Mesothelial cell of epicardium (in vitro differentiated cells): ENCODE measurements at regions not wholly inside any gene's neighbourhood (a gene's known extent, or its start where the extent isn't known, plus 50 kb on each side); places are given as distances from the start of the nearest gene placed in this dataset.
A peak's percentile ranks its signal among the peaks of the same experiment; 100 is the strongest.

ENCODE experiments used
- DNase-seq, 2 experiments: peaks; one replicate each; pipeline ENCODE4 v3.0.0; 2021; ENCODE audit warnings: low spot score in 2 of 2; ENCODE audit not compliant: unreplicated experiment in 2 of 2
- H3K27ac Mint-ChIP-seq: 2 replicates; pipeline ENCODE4 v1.8.0; 2021; ENCODE audit warnings: mixed read lengths
- H3K27me3 Mint-ChIP-seq: 2 replicates; pipeline ENCODE4 v1.8.0; 2021; ENCODE audit warnings: low read depth, mixed read lengths
- H3K36me3 Mint-ChIP-seq: 2 replicates; pipeline ENCODE4 v1.8.0; 2021; ENCODE audit warnings: mixed read lengths
- H3K4me1 Mint-ChIP-seq: 2 replicates; pipeline ENCODE4 v1.8.0; 2021; ENCODE audit warnings: mixed read lengths
- H3K4me3 Mint-ChIP-seq: 2 replicates; pipeline ENCODE4 v1.8.0; 2021; ENCODE audit warnings: mild to moderate bottlenecking, moderate library complexity, mixed read lengths
- H3K9me3 Mint-ChIP-seq: 2 replicates; pipeline ENCODE4 v1.8.0; 2021; ENCODE audit warnings: mixed read lengths
- TF ChIP-seq, protein P1 (sequence below): fragments of 200-600 bp; sonication (generic); IDR thresholded peaks from one replicate; pipeline ENCODE4 v1.5.0; 2021; ENCODE audit warnings: antibody characterized with exemption; ENCODE audit not compliant: unreplicated experiment

DNA sequence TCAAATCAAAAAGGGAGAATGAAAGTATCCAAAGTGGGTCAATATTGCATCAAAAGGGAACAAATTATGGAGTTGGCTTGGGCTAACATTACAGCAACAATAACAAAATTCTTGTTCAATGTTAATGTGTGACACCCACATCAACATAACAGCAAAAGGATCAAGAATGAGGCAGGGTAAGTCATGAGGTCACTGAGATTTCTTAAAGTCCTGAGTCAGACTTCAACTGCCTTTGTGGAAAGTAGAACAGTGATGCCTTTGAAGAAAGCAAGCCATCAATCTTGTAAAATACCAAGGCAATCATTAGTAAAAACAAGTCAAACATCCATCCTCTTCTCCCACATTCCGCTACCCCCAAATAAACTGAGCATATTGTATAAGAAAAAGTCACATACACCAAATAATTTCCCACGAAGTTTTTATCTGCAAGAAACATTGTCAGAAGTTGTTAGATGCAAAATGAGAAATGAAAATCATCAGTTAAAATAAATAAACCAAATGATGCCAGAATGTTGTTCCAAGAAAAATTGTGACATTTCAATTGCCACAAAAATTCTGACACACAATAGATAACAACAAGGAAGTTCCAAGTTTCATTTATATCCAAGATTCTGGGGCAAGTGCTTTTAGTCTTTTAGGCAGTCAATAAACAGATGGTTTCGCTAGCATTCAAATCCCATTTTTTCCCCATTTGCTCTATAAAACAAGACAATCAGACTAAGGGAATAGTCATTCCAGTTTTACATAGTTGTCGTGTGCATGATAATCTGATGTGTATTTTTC lies 216.1 kb upstream of the SETBP1 start:
- Mint-ChIP-seq H3K36me3 (no peaks in the 10 kb centered on the region), H3K4me3 (no peak overlapping the region), H3K4me1 (peaks cover 41% of the 10 kb centered on the region), H3K27me3 (no peaks in the 10 kb centered on the region), H3K9me3 (peaks cover 5% of the 10 kb centered on the region), H3K27ac (peak overlapping the region; percentile 8)
- no peak for DNase-seq
- TF ChIP-seq, protein P1, sequence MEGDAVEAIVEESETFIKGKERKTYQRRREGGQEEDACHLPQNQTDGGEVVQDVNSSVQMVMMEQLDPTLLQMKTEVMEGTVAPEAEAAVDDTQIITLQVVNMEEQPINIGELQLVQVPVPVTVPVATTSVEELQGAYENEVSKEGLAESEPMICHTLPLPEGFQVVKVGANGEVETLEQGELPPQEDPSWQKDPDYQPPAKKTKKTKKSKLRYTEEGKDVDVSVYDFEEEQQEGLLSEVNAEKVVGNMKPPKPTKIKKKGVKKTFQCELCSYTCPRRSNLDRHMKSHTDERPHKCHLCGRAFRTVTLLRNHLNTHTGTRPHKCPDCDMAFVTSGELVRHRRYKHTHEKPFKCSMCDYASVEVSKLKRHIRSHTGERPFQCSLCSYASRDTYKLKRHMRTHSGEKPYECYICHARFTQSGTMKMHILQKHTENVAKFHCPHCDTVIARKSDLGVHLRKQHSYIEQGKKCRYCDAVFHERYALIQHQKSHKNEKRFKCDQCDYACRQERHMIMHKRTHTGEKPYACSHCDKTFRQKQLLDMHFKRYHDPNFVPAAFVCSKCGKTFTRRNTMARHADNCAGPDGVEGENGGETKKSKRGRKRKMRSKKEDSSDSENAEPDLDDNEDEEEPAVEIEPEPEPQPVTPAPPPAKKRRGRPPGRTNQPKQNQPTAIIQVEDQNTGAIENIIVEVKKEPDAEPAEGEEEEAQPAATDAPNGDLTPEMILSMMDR: no peak

DNA sequence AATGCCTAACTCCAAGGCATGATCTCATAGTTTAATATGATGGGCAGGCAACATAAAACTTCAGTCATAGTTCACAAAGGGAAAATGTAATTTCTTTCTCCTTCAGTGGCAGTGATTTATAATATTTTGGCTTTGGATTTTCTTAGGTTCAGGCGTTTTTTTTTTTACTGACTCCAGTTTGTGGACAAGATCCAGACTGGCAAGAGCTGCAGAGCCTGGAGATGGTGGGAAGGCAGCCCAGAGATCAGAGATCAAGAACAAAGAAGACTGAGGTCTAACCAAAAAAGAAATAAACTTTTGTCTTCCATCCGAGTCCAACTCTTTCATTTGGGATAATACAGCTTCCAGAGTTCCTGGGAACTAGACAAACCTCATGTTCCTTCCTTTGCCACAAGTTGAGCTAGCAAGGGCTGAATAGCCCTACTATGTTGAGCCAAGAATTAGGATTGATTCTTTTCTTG lies 215.3 kb upstream of the SETBP1 start:
- no peak for DNase-seq
- peaks cover 38% of the 10 kb centered on the region for H3K4me1 Mint-ChIP-seq
- no peak overlapping the region for H3K27ac Mint-ChIP-seq
- H3K4me3 Mint-ChIP-seq: no peak overlapping the region
- no peaks in the 10 kb centered on the region for H3K27me3 Mint-ChIP-seq
- peaks cover 5% of the 10 kb centered on the region for H3K9me3 Mint-ChIP-seq
- TF ChIP-seq, protein P1: no peak
- no peaks in the 10 kb centered on the region for H3K36me3 Mint-ChIP-seq

DNA sequence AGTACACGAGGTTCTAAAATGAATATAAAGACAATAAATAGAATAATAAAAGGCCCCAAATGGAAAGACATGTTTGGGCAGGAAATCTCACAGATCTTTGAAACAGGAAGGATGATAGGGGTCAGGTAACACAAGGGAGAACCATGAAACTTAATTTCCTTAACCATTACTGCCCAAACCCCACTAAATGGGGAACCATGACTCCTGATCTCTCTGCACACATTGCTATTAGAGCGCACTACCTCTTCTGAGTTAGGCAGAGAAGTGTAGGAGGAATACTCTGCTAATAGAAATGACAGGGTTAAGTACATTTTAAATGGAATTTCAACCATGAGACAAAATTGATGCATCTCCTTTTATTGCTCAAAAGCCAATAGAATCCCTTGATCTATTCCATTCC lies 213.7 kb upstream of the SETBP1 start:
- Mint-ChIP-seq H3K4me3 (no peak overlapping the region), H3K27me3 (no peaks in the 10 kb centered on the region), H3K36me3 (no peaks in the 10 kb centered on the region), H3K9me3 (peaks cover 5% of the 10 kb centered on the region), H3K27ac (no peak overlapping the region), H3K4me1 (peaks cover 27% of the 10 kb centered on the region)
- TF ChIP-seq, protein P1: no peak
- DNase-seq: no peak

DNA sequence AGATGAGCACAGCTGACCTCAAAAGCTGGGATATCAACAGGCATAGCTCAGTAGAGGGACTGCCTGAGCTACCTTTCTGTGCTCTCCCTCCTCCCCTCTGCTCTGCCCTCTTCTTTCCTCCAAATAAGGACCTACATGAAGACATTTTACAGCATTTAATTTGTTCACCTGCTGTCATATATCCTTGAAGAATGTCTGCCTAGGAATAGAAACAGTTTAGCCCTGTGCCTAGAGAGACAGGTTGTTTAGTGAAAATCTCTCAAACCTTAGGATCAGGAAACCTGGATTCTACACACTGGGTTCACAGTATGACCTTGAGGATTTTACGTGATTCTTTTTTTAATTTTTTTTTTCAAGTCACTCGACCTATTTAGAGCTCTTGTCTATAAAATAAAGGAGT lies 213.0 kb upstream of the SETBP1 start:
- Mint-ChIP-seq H3K36me3 (no peaks in the 10 kb centered on the region), H3K27ac (no peak overlapping the region), H3K4me3 (no peak overlapping the region), H3K4me1 (peaks cover 25% of the 10 kb centered on the region), H3K27me3 (no peaks in the 10 kb centered on the region), H3K9me3 (peaks cover 5% of the 10 kb centered on the region)
- DNase-seq: no peak
- TF ChIP-seq, protein P1: no peak

DNA sequence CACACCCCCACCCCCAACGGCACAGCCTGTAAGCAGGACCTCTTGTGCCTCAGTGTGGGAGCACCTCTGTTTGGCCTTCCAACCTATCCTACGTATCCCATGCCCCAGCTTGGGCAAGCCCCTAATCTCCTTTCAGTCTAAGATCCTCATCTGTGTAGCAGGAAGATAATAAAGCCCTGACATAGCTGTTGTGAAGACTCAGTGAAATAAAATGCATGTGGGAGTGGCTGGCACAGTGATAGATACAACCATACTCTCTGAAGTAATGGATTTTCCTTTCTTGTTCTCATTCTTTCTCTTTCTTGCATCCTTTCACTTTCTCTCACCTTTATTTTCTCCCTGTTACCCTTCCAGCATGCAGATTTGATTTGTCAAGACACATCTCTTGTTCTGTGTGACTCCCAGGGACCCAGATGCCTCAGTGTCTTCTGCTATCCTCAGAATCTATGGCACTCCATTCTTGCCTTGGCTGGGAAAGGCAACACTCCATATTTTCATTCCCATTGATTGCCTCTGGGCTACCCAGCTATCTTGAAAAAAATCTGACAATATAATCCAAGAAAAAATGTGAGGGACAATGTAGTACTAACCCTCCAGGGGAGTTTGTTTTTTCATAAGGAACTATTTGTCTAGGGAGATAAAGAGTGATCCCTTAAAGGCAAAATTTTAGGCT lies 207.2 kb upstream of the SETBP1 start:
- H3K4me1 Mint-ChIP-seq: peaks cover 16% of the 10 kb centered on the region
- peaks cover 15% of the 10 kb centered on the region for H3K9me3 Mint-ChIP-seq
- no peak for DNase-seq
- TF ChIP-seq, protein P1: no peak
- peak overlapping the region; percentile 15 for H3K27ac Mint-ChIP-seq
- no peak overlapping the region for H3K4me3 Mint-ChIP-seq
- no peaks in the 10 kb centered on the region for H3K36me3 Mint-ChIP-seq
- no peaks in the 10 kb centered on the region for H3K27me3 Mint-ChIP-seq
